HG03432 (cell line): ENCODE measurements at regions not wholly inside any gene's neighbourhood (a gene's known extent, or its start where the extent isn't known, plus 50 kb on each side); places are given as distances from the start of the nearest gene placed in this dataset.
"Not testable (repeated sequence)": the region's sequence is repeated elsewhere in the genome, so short reads cannot be mapped to it uniquely, and the experiment has no call there.

Source experiments
- ATAC-seq: cut with Tn5 transposase; IDR thresholded peaks from one replicate; pipeline ENCODE4 v1.9.1; 2021; ENCODE audit warnings: mild to moderate bottlenecking, moderate library complexity; ENCODE audit not compliant: unreplicated experiment

GRCh38 chr9:1535599-1535998 is 479.5 kb upstream of the SMARCA2 start:
- ATAC-seq: no peak

- ATAC-seq: peak; percentile 89
These were observed 478.5 kb upstream of the SMARCA2 start for GRCh38 chr9:1536522-1537170.

DNA sequence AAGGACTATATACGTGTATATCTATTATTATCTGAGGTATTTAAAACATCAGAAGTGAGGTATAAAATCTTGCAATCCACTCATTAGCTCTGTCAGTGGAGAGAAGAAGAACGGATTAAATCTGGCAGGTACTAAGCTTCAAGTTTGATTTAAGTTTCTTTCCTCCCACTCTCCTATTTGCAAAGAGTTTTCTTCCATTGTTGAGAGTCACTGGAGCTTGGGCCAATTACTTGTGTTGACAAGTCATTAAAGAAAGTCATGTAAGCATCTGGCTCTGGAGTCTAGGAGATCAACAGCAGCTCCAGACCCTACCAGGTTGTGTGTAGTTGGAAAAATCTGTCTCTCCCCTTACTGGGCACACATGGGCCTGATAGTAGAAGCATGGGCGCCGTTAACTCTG is 476.8 kb upstream of the SMARCA2 start:
- no peak for ATAC-seq

- ATAC-seq: no peak
These were observed 475.9 kb upstream of the SMARCA2 start for GRCh38 chr9:1539216-1539615.

GRCh38 chr9:1550636-1551035 is 464.5 kb upstream of the SMARCA2 start:
- no peak for ATAC-seq

DNA sequence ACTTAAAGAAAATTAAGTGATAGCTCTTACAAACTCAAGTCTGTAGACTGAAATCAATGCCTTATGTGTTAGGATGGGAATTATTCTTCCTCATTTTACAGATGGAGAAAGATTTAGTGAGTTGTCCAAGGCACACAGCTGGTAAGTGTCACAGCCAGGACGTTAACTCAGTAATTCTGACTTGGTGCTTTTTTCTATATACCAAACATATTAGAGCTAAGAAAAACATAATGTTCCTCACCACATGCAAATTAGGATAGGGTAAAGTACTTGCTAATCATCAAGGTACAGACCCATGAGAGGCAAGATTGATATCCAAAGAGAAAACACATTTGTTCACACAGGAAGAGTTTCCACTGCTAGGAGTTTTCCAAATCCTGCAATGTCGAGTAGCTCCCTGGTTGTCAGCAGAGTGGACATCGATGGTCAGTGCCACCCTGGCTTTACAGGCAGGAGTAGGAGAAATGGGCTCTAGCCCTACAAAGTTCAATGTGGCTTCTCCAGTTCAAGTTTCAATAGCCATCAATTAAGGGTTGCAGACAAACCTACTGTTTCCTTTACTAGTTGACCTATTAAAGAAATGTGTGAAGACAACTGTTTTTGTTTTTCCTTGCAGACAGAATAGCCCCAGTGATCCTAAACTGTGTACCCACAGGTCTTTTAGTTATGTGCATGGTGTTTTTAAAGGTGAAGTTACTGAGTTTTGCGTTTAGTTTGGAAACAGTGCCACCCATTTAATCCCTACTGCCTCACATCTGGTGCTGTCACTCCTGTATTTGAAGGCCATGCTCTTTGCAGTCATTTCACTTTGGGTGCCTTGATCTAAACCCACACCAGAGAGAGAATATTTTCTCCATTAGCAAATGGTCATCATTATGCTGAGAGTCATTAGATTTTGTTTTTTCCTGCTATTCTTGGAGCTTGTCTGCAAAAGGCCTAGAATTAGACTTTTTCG is 460.8 kb upstream of the SMARCA2 start:
- peak; percentile 76 for ATAC-seq

DNA sequence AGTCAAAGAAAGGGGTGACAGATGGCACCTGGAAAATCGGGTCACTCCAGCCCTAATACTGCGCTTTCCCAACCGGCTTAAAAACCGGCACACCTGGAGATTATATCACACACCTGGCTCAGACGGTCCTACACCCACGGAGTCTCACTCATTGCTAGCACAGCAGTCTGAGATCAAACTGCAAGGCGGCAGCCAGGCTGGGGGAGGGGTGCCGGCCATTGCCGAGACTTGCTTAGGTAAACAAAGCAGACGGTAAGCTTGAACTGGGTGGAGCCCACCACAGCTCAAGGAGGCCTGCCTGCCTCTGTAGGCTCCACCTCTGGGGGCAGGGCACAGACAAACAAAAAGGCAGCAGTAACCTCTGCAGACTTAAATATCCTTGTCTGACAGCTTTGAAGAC is 456.5 kb upstream of the SMARCA2 start:
- ATAC-seq: not testable (repeated sequence)

- no peak for ATAC-seq
These were observed 439.2 kb upstream of the SMARCA2 start for GRCh38 chr9:1575939-1576338.

DNA sequence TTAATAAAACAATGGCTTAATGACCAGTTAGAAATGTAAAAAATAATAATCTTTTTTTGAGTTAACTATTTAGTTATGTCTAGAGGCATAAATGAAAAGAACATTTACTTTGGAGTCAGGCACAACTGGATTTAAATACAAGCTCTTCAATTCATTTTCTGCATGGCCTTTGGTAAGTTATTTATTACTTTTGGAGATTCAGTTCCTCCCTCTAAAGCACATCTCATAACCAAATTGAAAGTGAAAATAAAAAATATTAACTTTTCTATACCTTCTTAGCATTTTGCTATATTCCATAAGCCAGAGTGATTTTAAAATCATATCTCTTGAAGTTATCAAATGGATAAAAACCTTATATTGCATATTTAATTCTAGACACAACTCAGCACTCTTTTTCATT is 434.9 kb upstream of the SMARCA2 start:
- ATAC-seq: peak; percentile 84

DNA sequence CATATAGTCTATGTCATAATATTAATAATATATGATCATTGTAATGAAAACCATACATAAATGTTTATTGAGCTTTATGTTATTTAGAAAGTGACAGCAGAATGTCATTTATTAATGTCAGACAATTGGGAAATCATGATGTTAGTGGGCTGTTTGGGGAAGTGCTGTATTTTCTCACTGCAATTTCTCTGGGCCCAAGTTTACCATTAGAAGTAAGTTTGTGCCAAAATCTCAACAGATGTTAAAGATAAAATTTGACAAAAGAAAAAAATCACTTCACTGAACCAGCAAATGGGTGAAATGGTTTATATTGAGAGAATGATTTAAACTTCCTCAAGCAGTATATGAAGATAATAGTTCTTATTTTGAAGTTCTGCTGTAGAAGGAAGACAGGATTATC is 433.2 kb upstream of the SMARCA2 start:
- ATAC-seq: no peak

DNA sequence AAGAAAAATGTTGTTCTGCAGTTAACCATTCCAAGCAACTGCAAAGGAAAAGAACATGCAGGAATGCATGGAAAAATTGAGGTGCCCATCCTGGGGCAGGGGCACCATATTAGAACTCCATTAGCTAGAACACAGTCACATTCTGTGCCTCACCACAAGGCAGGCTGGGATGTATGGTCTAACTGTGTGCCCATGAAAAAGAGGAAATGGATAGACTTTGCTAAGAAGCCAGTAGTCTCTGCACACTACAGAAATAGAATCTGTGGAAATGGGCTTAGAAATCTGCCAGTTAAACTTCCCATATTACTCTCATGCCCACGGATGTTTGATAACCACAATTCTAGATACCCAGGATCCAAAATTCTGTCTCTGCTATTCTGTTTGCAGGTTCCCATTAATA is 423.8 kb upstream of the SMARCA2 start:
- ATAC-seq: no peak

DNA sequence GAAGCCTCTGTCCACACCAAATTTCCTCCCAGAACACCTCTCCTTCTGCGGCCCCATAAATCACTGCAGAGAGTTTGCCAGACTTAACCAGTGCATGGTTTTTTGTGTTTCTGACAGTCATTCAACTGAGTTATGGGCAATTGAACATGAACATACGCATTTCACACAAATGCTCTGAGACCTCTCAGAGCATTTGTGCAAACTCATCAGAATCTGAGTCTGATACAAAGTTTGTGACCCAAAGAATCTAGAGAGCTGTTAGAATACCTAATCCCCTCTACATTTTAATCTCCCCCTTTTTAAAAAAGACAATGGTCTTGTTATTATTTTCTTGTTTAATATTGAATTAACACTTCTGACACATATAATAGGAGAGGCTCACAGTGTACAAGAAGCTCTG is 416.9 kb upstream of the SMARCA2 start:
- ATAC-seq: no peak

GRCh38 chr9:1599961-1600360 is 415.2 kb upstream of the SMARCA2 start:
- no peak for ATAC-seq

DNA sequence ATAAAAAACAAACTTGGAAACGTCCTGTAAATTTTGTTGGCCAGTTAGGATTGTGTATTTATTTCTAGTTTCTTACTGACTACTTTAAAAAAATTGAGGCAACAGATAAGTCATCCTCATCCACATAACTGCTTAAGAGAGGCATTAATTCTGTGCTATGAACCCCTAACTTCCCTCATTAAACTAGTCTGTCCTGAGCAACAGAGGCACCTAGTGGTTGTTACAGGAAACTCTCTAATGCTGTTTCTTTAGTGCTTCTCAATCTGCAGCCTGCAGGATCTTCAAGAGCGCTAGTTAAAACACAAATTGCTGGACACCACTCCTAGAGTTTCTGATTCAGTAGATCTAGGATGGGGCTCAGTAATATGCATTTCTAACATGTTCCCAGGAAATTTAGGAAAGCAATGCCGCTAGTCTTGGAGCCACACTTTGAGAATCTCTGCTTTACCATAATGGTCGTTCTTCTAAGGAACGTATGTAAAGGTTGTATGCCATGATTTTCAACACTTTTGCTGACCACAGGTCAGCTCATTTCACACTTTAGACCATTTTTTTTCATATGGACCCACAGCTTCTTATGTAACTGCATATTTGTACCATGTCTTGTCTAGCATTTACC is 410.1 kb upstream of the SMARCA2 start:
- ATAC-seq: peak; percentile 73

DNA sequence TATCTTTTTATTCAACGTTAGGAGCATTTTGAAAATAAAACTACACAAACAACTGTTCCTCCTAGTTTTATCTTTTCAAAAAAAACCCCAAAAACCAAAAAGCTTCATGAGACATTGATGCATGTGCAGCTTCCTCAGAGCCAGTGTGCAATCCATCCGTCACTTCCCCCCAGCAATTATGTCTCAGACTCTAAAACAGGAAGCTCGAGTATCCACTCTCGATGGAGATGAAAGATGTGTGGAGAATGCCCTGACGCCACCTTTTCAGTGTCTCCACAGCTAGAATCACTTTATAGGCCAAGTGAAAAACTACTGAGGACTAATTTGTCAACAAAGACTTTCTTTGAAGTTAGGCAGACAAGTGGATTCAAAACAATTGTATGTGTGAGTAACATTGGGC is 408.9 kb upstream of the SMARCA2 start:
- no peak for ATAC-seq

DNA sequence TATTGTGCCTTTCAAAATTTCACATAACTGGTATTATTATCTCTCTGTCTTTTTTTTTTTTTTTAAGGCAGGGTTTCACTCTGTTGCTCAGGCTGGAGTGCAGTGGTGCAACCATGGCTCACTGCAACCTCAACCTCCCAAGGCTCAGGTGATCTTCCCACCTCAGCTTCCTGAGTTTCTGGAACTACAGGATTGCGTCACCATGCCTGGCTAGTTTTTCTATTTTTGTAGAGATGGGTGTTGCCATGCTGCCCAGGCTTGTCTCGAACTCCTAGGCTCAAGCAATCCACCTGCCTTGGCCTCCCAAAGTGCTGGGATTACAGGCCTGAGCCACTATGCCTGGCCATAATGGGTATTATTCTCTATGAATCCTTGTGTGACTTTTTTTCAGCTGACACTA is 402.3 kb upstream of the SMARCA2 start:
- no peak for ATAC-seq

- ATAC-seq: no peak
These were observed 397.7 kb upstream of the SMARCA2 start for GRCh38 chr9:1617419-1617818.

DNA sequence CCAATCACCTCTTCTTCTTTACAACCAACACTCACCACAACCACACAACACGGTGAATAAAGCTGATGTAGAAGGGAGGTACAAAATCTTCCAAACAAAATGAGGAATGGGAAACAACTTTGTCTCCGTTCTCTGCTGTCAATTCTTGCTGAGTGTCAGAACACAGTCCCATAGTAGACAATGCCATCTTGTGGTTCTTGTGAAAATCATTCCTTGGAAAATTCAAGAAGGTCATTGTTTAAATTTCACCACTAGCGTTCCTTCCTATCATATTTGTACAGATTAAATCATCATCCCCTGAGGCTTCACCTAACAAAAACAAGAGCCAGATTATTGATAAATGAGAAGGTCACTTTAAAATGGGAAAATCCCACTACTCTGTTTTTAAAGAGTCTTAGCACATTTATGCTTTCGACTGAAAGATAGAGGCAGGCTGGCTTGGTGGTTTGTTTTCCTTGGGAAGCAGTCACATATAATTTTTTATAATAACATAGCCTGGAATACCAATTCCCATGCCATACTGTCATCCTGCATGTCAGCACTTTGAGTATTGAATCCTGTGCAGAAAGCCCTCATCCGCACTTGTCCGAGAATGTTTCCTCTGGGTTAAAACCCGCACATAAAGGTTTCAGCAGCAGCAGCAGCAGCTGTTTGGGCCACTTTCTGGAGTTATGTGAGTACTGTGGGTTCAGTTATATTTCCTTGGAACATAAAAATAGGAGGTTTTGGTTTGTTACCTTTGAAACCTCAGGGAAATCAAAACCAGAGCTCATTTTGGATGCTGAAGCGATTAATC is 395.0 kb upstream of the SMARCA2 start:
- no peak for ATAC-seq

GRCh38 chr9:1637401-1637800 is 377.7 kb upstream of the SMARCA2 start:
- no peak for ATAC-seq

- ATAC-seq: no peak
These were observed 376.0 kb upstream of the SMARCA2 start for GRCh38 chr9:1639166-1639565.

- no peak for ATAC-seq
These were observed 367.4 kb upstream of the SMARCA2 start for GRCh38 chr9:1647776-1648175.
